ENCODE measurements at regions not wholly inside any gene's neighbourhood (a gene's known extent, or its start where the extent isn't known, plus 50 kb on each side); places are given as distances from the start of the nearest gene placed in this dataset.
"Not testable (repeated sequence)": the region's sequence is repeated elsewhere in the genome, so short reads cannot be mapped to it uniquely, and the experiment has no call there.

GRCh38 chr2:47719099-47719498 is 63.8 kb upstream of the MSH6 start:
- Histone ChIP-seq H3K27me3 (ENCODE audit: low read depth, low read length) (no peaks in the 10 kb centered on the region), H2AFZ (ENCODE audit: low read depth, low read length) (peak overlapping the region; percentile 19; the same call in 1 of the 2 replicates), H4K20me1 (ENCODE audit: insufficient read depth, low read length) (no peaks in the 10 kb centered on the region), H3K9me3 (ENCODE audit: insufficient read depth, low read length) (peaks cover 7% of the 10 kb centered on the region; the same call in 1 of the 2 replicates), H3K9ac (ENCODE audit: low read length) (no peak overlapping the region), H3K4me2 (ENCODE audit: low read length) (peak overlapping the region; percentile 44), H3K79me2 (ENCODE audit: low read length) (no peaks in the 10 kb centered on the region), H3K27ac (ENCODE audit: low read length) (no peak overlapping the region), H3K4me3 (ENCODE audit: low read length) (no peak overlapping the region), H3K36me3 (replicated peaks; ENCODE audit: low read depth, low read length) (no peaks in the 10 kb centered on the region), H3K4me1 (ENCODE audit: low read length) (peaks cover 28% of the 10 kb centered on the region)
- TF ChIP-seq, protein P1, sequence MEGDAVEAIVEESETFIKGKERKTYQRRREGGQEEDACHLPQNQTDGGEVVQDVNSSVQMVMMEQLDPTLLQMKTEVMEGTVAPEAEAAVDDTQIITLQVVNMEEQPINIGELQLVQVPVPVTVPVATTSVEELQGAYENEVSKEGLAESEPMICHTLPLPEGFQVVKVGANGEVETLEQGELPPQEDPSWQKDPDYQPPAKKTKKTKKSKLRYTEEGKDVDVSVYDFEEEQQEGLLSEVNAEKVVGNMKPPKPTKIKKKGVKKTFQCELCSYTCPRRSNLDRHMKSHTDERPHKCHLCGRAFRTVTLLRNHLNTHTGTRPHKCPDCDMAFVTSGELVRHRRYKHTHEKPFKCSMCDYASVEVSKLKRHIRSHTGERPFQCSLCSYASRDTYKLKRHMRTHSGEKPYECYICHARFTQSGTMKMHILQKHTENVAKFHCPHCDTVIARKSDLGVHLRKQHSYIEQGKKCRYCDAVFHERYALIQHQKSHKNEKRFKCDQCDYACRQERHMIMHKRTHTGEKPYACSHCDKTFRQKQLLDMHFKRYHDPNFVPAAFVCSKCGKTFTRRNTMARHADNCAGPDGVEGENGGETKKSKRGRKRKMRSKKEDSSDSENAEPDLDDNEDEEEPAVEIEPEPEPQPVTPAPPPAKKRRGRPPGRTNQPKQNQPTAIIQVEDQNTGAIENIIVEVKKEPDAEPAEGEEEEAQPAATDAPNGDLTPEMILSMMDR (IDR thresholded peaks at IDR 0.05; ENCODE audit: low read depth, low read length) = no peak
- TF ChIP-seq EZH2phosphoT487 (IDR thresholded peaks at IDR 0.05; ENCODE audit: low read depth) = no peak

GRCh38 chr2:47716307-47716706 is 66.6 kb upstream of the MSH6 start:
- not testable (repeated sequence) for H3K27ac ChIP-seq (ENCODE audit: low read length); H3K9me3 ChIP-seq (ENCODE audit: insufficient read depth, low read length); H4K20me1 ChIP-seq (ENCODE audit: insufficient read depth, low read length); H3K4me2 ChIP-seq (ENCODE audit: low read length); H3K36me3 ChIP-seq (replicated peaks; ENCODE audit: low read depth, low read length); H3K4me3 ChIP-seq (ENCODE audit: low read length); H3K9ac ChIP-seq (ENCODE audit: low read length); H3K27me3 ChIP-seq (ENCODE audit: low read depth, low read length); H3K79me2 ChIP-seq (ENCODE audit: low read length); H2AFZ ChIP-seq (ENCODE audit: low read depth, low read length)
- H3K4me1 ChIP-seq (ENCODE audit: low read length) = peaks cover 15% of the 10 kb centered on the region
- TF ChIP-seq, protein P1 (IDR thresholded peaks at IDR 0.05; ENCODE audit: low read depth, low read length) = 0 out of 2 replicates have a peak, but pooled peaks have one; percentile 6

- peaks cover 15% of the 10 kb centered on the region for H3K4me1 ChIP-seq (ENCODE audit: low read length)
- no peaks in the 10 kb centered on the region for H3K79me2 ChIP-seq (ENCODE audit: low read length)
- no peak overlapping the region for H3K9ac ChIP-seq (ENCODE audit: low read length)
- H4K20me1 ChIP-seq (ENCODE audit: insufficient read depth, low read length) = no peaks in the 10 kb centered on the region
- no peaks in the 10 kb centered on the region for H3K36me3 ChIP-seq (replicated peaks; ENCODE audit: low read depth, low read length)
- H3K4me2 ChIP-seq (ENCODE audit: low read length) = no peak overlapping the region
- no peak overlapping the region for H2AFZ ChIP-seq (ENCODE audit: low read depth, low read length)
- TF ChIP-seq EZH2phosphoT487 (IDR thresholded peaks at IDR 0.05; ENCODE audit: low read depth) = no peak
- TF ChIP-seq, protein P1 (IDR thresholded peaks at IDR 0.05; ENCODE audit: low read depth, low read length) = no peak
- no peak overlapping the region for H3K4me3 ChIP-seq (ENCODE audit: low read length)
- H3K27ac ChIP-seq (ENCODE audit: low read length) = no peak overlapping the region
- no peaks in the 10 kb centered on the region for H3K27me3 ChIP-seq (ENCODE audit: low read depth, low read length)
- H3K9me3 ChIP-seq (ENCODE audit: insufficient read depth, low read length) = peaks cover 3% of the 10 kb centered on the region; the same call in 1 of the 2 replicates
Observed at GRCh38 chr2:47715552-47715951, 67.4 kb upstream of the MSH6 start.

GRCh38 chr2:47708801-47709499 is 74.0 kb upstream of the MSH6 start:
- Histone ChIP-seq H3K36me3 (replicated peaks; ENCODE audit: low read depth, low read length) (no peaks in the 10 kb centered on the region), H3K79me2 (ENCODE audit: low read length) (no peaks in the 10 kb centered on the region), H3K4me2 (ENCODE audit: low read length) (peak overlapping the region; percentile 42), H3K4me1 (ENCODE audit: low read length) (peaks cover 23% of the 10 kb centered on the region), H3K9me3 (ENCODE audit: insufficient read depth, low read length) (no peaks in the 10 kb centered on the region), H3K9ac (ENCODE audit: low read length) (0 out of 2 replicates have a peak overlapping the region, but pooled peaks have one; percentile 2), H3K4me3 (ENCODE audit: low read length) (peak overlapping the region; percentile 14; the same call in 1 of the 2 replicates), H2AFZ (ENCODE audit: low read depth, low read length) (peak overlapping the region; percentile 51; the same call in 1 of the 2 replicates), H3K27me3 (ENCODE audit: low read depth, low read length) (no peaks in the 10 kb centered on the region), H3K27ac (ENCODE audit: low read length) (peak overlapping the region; percentile 51), H4K20me1 (ENCODE audit: insufficient read depth, low read length) (no peaks in the 10 kb centered on the region)
- no peak for TF ChIP-seq EZH2phosphoT487 (IDR thresholded peaks at IDR 0.05; ENCODE audit: low read depth)
- TF ChIP-seq, protein P1 (IDR thresholded peaks at IDR 0.05; ENCODE audit: low read depth, low read length) = no peak
